ENCODE measurements at regions not wholly inside any gene's neighbourhood (a gene's known extent, or its start where the extent isn't known, plus 50 kb on each side); places are given as distances from the start of the nearest gene placed in this dataset.

- Histone ChIP-seq H3K27me3 (replicated peaks in 1 of 4; ENCODE audit: control insufficient read depth in 3 of 4, extremely low read depth in 1 of 4, insufficient read depth in 3 of 4, low read length in 3 of 4) (no peaks in the 10 kb centered on the region), H4K20me1 (replicated peaks in 1 of 2; ENCODE audit: control insufficient read depth in 1 of 2, insufficient read depth in 2 of 2, low read length in 2 of 2) (no peaks in the 10 kb centered on the region), H3K4me1 (replicated peaks in 1 of 4; ENCODE audit: control insufficient read depth in 3 of 4, insufficient read depth in 4 of 4, low read length in 3 of 4) (peaks cover 0 to 5% (median 1%) of the 10 kb centered on the region in 4 experiments; a peak in 4 of 7 replicates), H2BK12ac (ENCODE audit: low read depth, low read length) (no peak overlapping the region), H3K14ac (ENCODE audit: insufficient read length) (no peak overlapping the region), H2AFZ (ENCODE audit: low read length) (no peak overlapping the region), H3K4me2 (ENCODE audit: insufficient read depth in 1 of 2, low read depth in 2 of 2, low read length in 2 of 2) (no peak overlapping the region), H2BK120ac (replicated peaks; ENCODE audit: low read depth, low read length) (no peak overlapping the region), H3K56ac (replicated peaks; ENCODE audit: insufficient read length, low read depth, low read length) (no peak overlapping the region), H2BK15ac (ENCODE audit: low read length) (no peak overlapping the region), H3K36me3 (ENCODE audit: control insufficient read depth in 2 of 4, insufficient read depth in 4 of 4, low read length in 3 of 4) (no peaks in the 10 kb centered on the region), H2AK5ac (ENCODE audit: low read depth, low read length) (no peak overlapping the region), H3K18ac (ENCODE audit: extremely low read depth, low read length) (no peak overlapping the region), H4K8ac (ENCODE audit: extremely low read depth, insufficient read depth, low read length) (no peak overlapping the region), H3K23ac (ENCODE audit: insufficient read length) (no peak overlapping the region), H3K23me2 (ENCODE audit: low read depth, low read length) (no peaks in the 10 kb centered on the region), H2BK20ac (ENCODE audit: low read length) (no peak overlapping the region), H3K9me3 (ENCODE audit: insufficient read depth in 2 of 2, low read depth in 1 of 2, low read length in 1 of 2) (no peaks in the 10 kb centered on the region), H3K79me2 (ENCODE audit: control insufficient read depth in 1 of 2, insufficient read depth in 2 of 2, low read length in 2 of 2) (no peaks in the 10 kb centered on the region), H4K91ac (replicated peaks; ENCODE audit: insufficient read length, low read length) (no peak overlapping the region), H3K79me1 (ENCODE audit: low read depth, low read length) (no peaks in the 10 kb centered on the region), H2BK5ac (ENCODE audit: low read depth, low read length) (no peak overlapping the region), H3K4ac (replicated peaks; ENCODE audit: insufficient read length, low read depth, low read length) (no peak overlapping the region), H3K9ac (replicated peaks in 1 of 4; ENCODE audit: extremely low read depth in 1 of 4, low read depth in 3 of 4, low read length in 3 of 4) (no peak overlapping the region), H3K27ac (ENCODE audit: low read depth, low read length) (no peak overlapping the region), H4K5ac (ENCODE audit: insufficient read length, low read depth, low read length) (no peak overlapping the region), H3K4me3 (ENCODE audit: extremely low read depth in 1 of 4, insufficient read depth in 2 of 4, low read depth in 3 of 4, low read length in 4 of 4) (no peak overlapping the region)
- CTCF ChIA-PET (ENCODE audit: partially characterized antibody): interaction anchor here (1.5 kb wide), 1 partner anchor 13 kb away, joined by 3 read pairs; no protein-coding TSS in a partner anchor
- WGBS, 2 experiments (ENCODE audit: extremely low coverage in 1 of 2, insufficient coverage in 1 of 2, insufficient read length in 1 of 2, insufficient replicate concordance in 2 of 2, low coverage in 1 of 2, low lambda C conversion rate in 2 of 2, missing lambda C conversion rate in 1 of 2): 95% methylated on average over 5 of the region's 5 CpGs; no CpG with 5 or more reads in 1 of the 2 experiments
- POLR2A ChIA-PET (ENCODE audit: partially characterized antibody): no interaction called here
- FAIRE-seq (no peak), DNase-seq (ENCODE audit: low read depth in 1 of 2, low spot score in 2 of 2) (no peak)
- no peak for TF ChIP-seq TCF12 (IDR thresholded peaks at IDR 0.05; ENCODE audit: low read depth, low read length)
- no peak for TF ChIP-seq SRF (IDR thresholded peaks at IDR 0.05; ENCODE audit: low read depth, low read length)
- TF ChIP-seq CEBPB (IDR thresholded peaks at IDR 0.05; ENCODE audit: low read depth, low read length): no peak
- TF ChIP-seq SAP30 (IDR thresholded peaks at IDR 0.05; ENCODE audit: insufficient read depth, insufficient replicate concordance, low read length): no peak
- no peak for TF ChIP-seq TAF1 (IDR thresholded peaks at IDR 0.05; ENCODE audit: low read depth, low read length)
- TF ChIP-seq ASH2L (IDR thresholded peaks at IDR 0.05; ENCODE audit: low read length): no peak
Measured at GRCh38 chr13:93147946-93148345, 78.7 kb upstream of the GPC6 start.
